K562 (cell line): ENCODE measurements at regions not wholly inside any gene's neighbourhood (a gene's known extent, or its start where the extent isn't known, plus 50 kb on each side); places are given as distances from the start of the nearest gene placed in this dataset.

Source experiments
- ATAC-seq: fragments of 200-7000 bp; cut with Tn5 transposase; 3 replicates; pipeline ENCODE4 v1.9.1; 2020; ENCODE audit warnings: moderate library complexity
- BruUV-seq: library from RNA; stranded (reverse); fragments of 400-500 nt; replicated peaks from 2 replicates; lab custom pipeline; 2021; lab: Mats Ljungman, UMichigan
- CTCF ChIA-PET: fragments of 300-600 bp; formaldehyde crosslinking; extraction: SDS; loops from one replicate; lab custom pipeline; 2021; ENCODE audit warnings: low intra/inter-chr PET ratio; lab: Yijun Ruan, JAX
- POLR2A ChIA-PET: fragments of 300-600, 350-650 bp; sonication (Branson Sonifier 250); formaldehyde crosslinking; extraction: SDS; loops from one replicate; lab custom pipeline; 2021; ENCODE audit warnings: antibody characterized with exemption, inconsistent platforms; lab: Yijun Ruan, JAX
- DNase-seq, 4 experiments: peaks; one replicate each; pipeline versions ENCODE4 v3.0.0 to v3.0.0-alpha.2; 2011 to 2018; ENCODE audit warnings: low spot score in 3 of 4, mixed read lengths in 3 of 4; ENCODE audit errors: extremely low read depth in 1 of 4
- FAIRE-seq: peaks from 2 replicates; lab custom pipeline; 2011; peaks lifted over from hg19 to GRCh38; lab: Jason Lieb, UNC
- H2AFZ ChIP-seq: 2 replicates; pipeline ENCODE4 v1.6.0; 2011; ENCODE audit warnings: low read depth, low read length, control low read depth, inconsistent platforms
- H3K27ac ChIP-seq: fragments of 200-600 bp; 3 replicates; pipeline ENCODE4 v1.8.0; 2011; ENCODE audit warnings: low read depth, mild to moderate bottlenecking, control low read depth, inconsistent platforms, low read length, moderate library complexity, mixed read lengths; ENCODE audit errors: extremely low read depth
- H3K27me3 ChIP-seq, 2 experiments: fragments of 300-600 bp in 1 of 2; 2 replicates in 1 of 2; 3 replicates in 1 of 2; pipeline versions ENCODE4 v1.6.0 to v1.8.0; 2011; ENCODE audit warnings: inconsistent platforms in 2 of 2, low read length in 2 of 2, mild to moderate bottlenecking in 1 of 2, mixed read lengths in 1 of 2, moderate library complexity in 1 of 2; ENCODE audit not compliant: control insufficient read depth in 2 of 2, insufficient read depth in 2 of 2
- H3K36me3 ChIP-seq: fragments of 300-600 bp; 3 replicates; pipeline ENCODE4 v1.8.0; 2011; ENCODE audit warnings: mild to moderate bottlenecking, low read length, inconsistent platforms; ENCODE audit not compliant: control insufficient read depth, insufficient read depth
- H3K4me1 ChIP-seq, 2 experiments: fragments of 200-600 bp in 1 of 2; replicated peaks in 1 of 2; 2 replicates in 1 of 2; 3 replicates in 1 of 2; pipeline versions ENCODE4 v1.5.1 to v1.8.0; 2011; ENCODE audit warnings: inconsistent platforms in 2 of 2, low read length in 2 of 2, mild to moderate bottlenecking in 1 of 2, mixed read lengths in 1 of 2, moderate library complexity in 1 of 2; ENCODE audit not compliant: control insufficient read depth in 2 of 2, insufficient read depth in 2 of 2
- H3K4me2 ChIP-seq: 2 replicates; pipeline ENCODE4 v1.6.1; 2011; ENCODE audit warnings: low read length, control low read depth, inconsistent platforms, mixed read lengths; ENCODE audit not compliant: insufficient read depth
- H3K4me3 ChIP-seq: fragments of 200-600 bp; sonication (generic), shearing (Covaris generic); 2 replicates; pipeline ENCODE4 v1.5.1; 2016; ENCODE audit warnings: control low read depth, inconsistent platforms
- H3K79me2 ChIP-seq: fragments of 200-600 bp; 3 replicates; pipeline ENCODE4 v1.8.0; 2011; ENCODE audit warnings: low read length, inconsistent platforms; ENCODE audit not compliant: control insufficient read depth, insufficient read depth
- H3K9ac ChIP-seq, 2 experiments: 2 replicates each; pipeline versions ENCODE4 v1.6.0 to v1.6.1; 2011; ENCODE audit warnings: low read depth in 2 of 2, low read length in 2 of 2, control low read depth in 1 of 2, inconsistent platforms in 1 of 2, mild to moderate bottlenecking in 1 of 2, mixed read lengths in 1 of 2; ENCODE audit not compliant: insufficient read depth in 1 of 2
- H3K9me1 ChIP-seq: one replicate; pipeline ENCODE4 v1.6.0; 2011; ENCODE audit warnings: inconsistent platforms, mild to moderate bottlenecking, low read length, moderate library complexity; ENCODE audit not compliant: control insufficient read depth, insufficient read depth
- H3K9me3 ChIP-seq: replicated peaks from 2 replicates; pipeline ENCODE4 v1.5.1; 2011; ENCODE audit warnings: low read depth, low read length, inconsistent platforms; ENCODE audit not compliant: control insufficient read depth, insufficient read depth
- H4K20me1 ChIP-seq: replicated peaks from 2 replicates; pipeline ENCODE4 v1.6.1; 2011; ENCODE audit warnings: low read length, inconsistent platforms, mixed read lengths; ENCODE audit not compliant: control insufficient read depth, insufficient read depth
- AFF1 ChIP-seq, 2 experiments: fragments of 450-650 bp; IDR thresholded peaks; 2 replicates each; pipeline ENCODE4 v1.6.1; 2018; ENCODE audit warnings: mild to moderate bottlenecking in 2 of 2, low read depth in 1 of 2; ENCODE audit not compliant: partially characterized antibody in 2 of 2
- ATF1 ChIP-seq, 2 experiments: fragments of 450-650 bp in 1 of 2; IDR thresholded peaks; 2 replicates each; pipeline ENCODE4 v1.6.1; 2016; ENCODE audit warnings: missing compliant biosample characterization in 1 of 2, missing genetic modification characterization in 1 of 2
- CTCFL ChIP-seq: IDR thresholded peaks from 2 replicates; pipeline ENCODE4 v1.6.1; 2011; ENCODE audit warnings: borderline replicate concordance, low read depth, mild to moderate bottlenecking, moderate library complexity, low read length; ENCODE audit not compliant: insufficient read depth, poor library complexity, severe bottlenecking
- DPF2 ChIP-seq: fragments of 450-650 bp; IDR thresholded peaks from 2 replicates; pipeline ENCODE4 v1.6.1; 2016
- HDAC1 ChIP-seq, 2 experiments: fragments of 450-650 bp; IDR thresholded peaks; 2 replicates each; pipeline ENCODE4 v1.6.1; 2016 to 2017; ENCODE audit warnings: inconsistent platforms in 1 of 2, mild to moderate bottlenecking in 1 of 2, moderate library complexity in 1 of 2
- RB1 ChIP-seq: fragments of 450-650 bp; IDR thresholded peaks from 2 replicates; pipeline ENCODE4 v1.6.1; 2017; ENCODE audit warnings: low read depth, mild to moderate bottlenecking
- SAFB2 ChIP-seq: fragments of 200-400 bp; formaldehyde crosslinking; IDR thresholded peaks from 2 replicates; pipeline ENCODE4 v1.6.1; 2018; ENCODE audit warnings: borderline replicate concordance, low read length, low read depth, moderate library complexity; ENCODE audit not compliant: severe bottlenecking
- SIN3A ChIP-seq, 2 experiments: fragments of 150-350 bp in 1 of 2; IDR thresholded peaks; 2 replicates each; pipeline ENCODE4 v1.6.1; 2011 to 2016; ENCODE audit warnings: borderline replicate concordance in 2 of 2, low read depth in 2 of 2, low read length in 2 of 2, mild to moderate bottlenecking in 2 of 2, moderate library complexity in 2 of 2; ENCODE audit not compliant: control insufficient read depth in 1 of 2
- TCF3 ChIP-seq: sonication (generic); formaldehyde crosslinking; IDR thresholded peaks from 2 replicates; pipeline ENCODE4 v1.4.0; 2020; ENCODE audit warnings: mild to moderate bottlenecking, missing genetic modification reagents
- ZNF253 ChIP-seq: fragments of 250-450 bp; sonication (Bioruptor Pico); conservative IDR thresholded peaks from 2 replicates; pipeline ENCODE4 v1.6.1; 2021; ENCODE audit warnings: mild to moderate bottlenecking
- ZNF347 ChIP-seq: fragments of 450-650 bp; formaldehyde crosslinking; IDR thresholded peaks from 2 replicates; pipeline ENCODE4 v1.4.0; 2020; ENCODE audit warnings: low read depth, mild to moderate bottlenecking, moderate library complexity
- ZNF79 ChIP-seq: fragments of 250-450 bp; sonication (Bioruptor Pico); IDR thresholded peaks from 2 replicates; pipeline ENCODE4 v1.4.0; 2020; ENCODE audit warnings: low read depth, mild to moderate bottlenecking, moderate library complexity
- WGBS: fragments of 100-300 bp; shearing (Covaris generic); methylation state at CpG from one replicate; pipeline ENCODE4 v1.1.6; 2016; ENCODE audit warnings: low coverage, mixed read lengths; ENCODE audit not compliant: insufficient coverage; ENCODE audit errors: missing lambda C conversion rate; 5-methylcytosine and 5-hydroxymethylcytosine counted together
- in situ Hi-C: fragments of 300-500 bp; cut with MboI; formaldehyde crosslinking; loops from 4 replicates; pipeline ENCODE4 v1.15.0; 2018; ENCODE audit warnings: inconsistent platforms, mixed read lengths
- intact Hi-C: fragments of 100-400 bp; cut with micrococcal nuclease; formaldehyde crosslinking; loops from 2 replicates; pipeline ENCODE4 v1.14.2; 2022
- TF ChIP-seq, protein P1 (sequence below): sonication (generic); formaldehyde crosslinking; IDR thresholded peaks from 2 replicates; pipeline ENCODE4 v1.8.1; 2023; ENCODE audit warnings: mild to moderate bottlenecking, missing genetic modification reagents, moderate library complexity
- TF ChIP-seq, protein P2 (sequence below): sonication (generic); formaldehyde crosslinking; IDR thresholded peaks from 2 replicates; pipeline ENCODE4 v1.8.1; 2023; ENCODE audit warnings: mild to moderate bottlenecking, missing genetic modification reagents

DNA sequence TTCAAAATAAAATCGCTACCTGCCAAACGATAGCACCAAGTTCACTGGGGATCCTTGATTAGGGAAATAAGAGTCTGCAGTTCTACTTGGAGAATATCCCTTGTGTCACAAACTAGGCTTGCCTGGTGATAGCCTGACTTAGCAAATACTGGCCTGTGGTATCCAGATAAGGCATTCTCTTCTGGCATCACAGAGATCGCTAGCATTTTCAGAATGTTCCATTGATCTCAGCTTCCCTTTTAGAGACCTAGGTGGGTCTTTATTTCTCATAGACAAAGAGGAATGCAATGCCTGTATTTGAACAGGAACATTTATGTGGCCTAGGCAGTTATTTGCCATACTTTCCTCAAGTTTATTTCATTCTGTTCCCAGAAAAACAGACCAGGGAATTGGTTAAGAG, 349.1 kb downstream of the STK39 start:
- Histone ChIP-seq H3K9ac (no peak overlapping the region), H3K4me2 (no peak overlapping the region), H2AFZ (no peak overlapping the region), H3K27ac (no peak overlapping the region), H3K4me1 (no peaks in the 10 kb centered on the region; a peak in 1 of 5 replicates), H3K79me2 (peaks cover 39% of the 10 kb centered on the region), H3K9me3 (peaks cover 13% of the 10 kb centered on the region), H4K20me1 (no peaks in the 10 kb centered on the region), H3K27me3 (no peaks in the 10 kb centered on the region), H3K9me1 (no peaks in the 10 kb centered on the region), H3K36me3 (peaks cover 95% of the 10 kb centered on the region), H3K4me3 (no peak overlapping the region)
- WGBS, result 52% methylated on average over 3 of the region's 3 CpGs
- in situ Hi-C loops, result no loop called here
- intact Hi-C loops, result no loop called here
- CTCF ChIA-PET, result no interaction called here
- BruUV-seq, result no TSS peak
- FAIRE-seq (peak; percentile 15), ATAC-seq (peak; percentile 74), DNase-seq (peak in 3 of 4 experiments; percentile 19 to 50 (median 35))
- POLR2A ChIA-PET, result interaction anchor here (1.5 kb wide), 1 partner anchor 43 kb away, joined by 6 read pairs; no protein-coding TSS in a partner anchor
- TF ChIP-seq SIN3A (IDR thresholded peaks at IDR 0.05; ENCODE audit: borderline replicate concordance in 2 of 2, control insufficient read depth in 1 of 2, low read depth in 2 of 2, low read length in 2 of 2) (no peak), ZNF79 (CRISPR knock-in tag) (no peak), DPF2 (peak; percentile 59; the same call in 1 of the 2 replicates), HDAC1 (IDR thresholded peaks at IDR 0.05) (no peak), ZNF347 (CRISPR knock-in tag) (no peak), RB1 (no peak), AFF1 (IDR thresholded peaks at IDR 0.05; ENCODE audit: low read depth in 1 of 2, partially characterized antibody in 2 of 2) (no peak), ZNF253 (CRISPR knock-in tag) (no peak), TCF3 (CRISPR knock-in tag) (peak; percentile 74), SAFB2 (no peak), CTCFL (no peak), ATF1 (CRISPR knock-in tag; IDR thresholded peaks at IDR 0.05) (no peak), ATF1 (tag; IDR thresholded peaks at IDR 0.05) (no peak)
- TF ChIP-seq, protein P1, sequence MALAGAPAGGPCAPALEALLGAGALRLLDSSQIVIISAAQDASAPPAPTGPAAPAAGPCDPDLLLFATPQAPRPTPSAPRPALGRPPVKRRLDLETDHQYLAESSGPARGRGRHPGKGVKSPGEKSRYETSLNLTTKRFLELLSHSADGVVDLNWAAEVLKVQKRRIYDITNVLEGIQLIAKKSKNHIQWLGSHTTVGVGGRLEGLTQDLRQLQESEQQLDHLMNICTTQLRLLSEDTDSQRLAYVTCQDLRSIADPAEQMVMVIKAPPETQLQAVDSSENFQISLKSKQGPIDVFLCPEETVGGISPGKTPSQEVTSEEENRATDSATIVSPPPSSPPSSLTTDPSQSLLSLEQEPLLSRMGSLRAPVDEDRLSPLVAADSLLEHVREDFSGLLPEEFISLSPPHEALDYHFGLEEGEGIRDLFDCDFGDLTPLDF (CRISPR knock-in tag), result no peak
- TF ChIP-seq, protein P2, sequence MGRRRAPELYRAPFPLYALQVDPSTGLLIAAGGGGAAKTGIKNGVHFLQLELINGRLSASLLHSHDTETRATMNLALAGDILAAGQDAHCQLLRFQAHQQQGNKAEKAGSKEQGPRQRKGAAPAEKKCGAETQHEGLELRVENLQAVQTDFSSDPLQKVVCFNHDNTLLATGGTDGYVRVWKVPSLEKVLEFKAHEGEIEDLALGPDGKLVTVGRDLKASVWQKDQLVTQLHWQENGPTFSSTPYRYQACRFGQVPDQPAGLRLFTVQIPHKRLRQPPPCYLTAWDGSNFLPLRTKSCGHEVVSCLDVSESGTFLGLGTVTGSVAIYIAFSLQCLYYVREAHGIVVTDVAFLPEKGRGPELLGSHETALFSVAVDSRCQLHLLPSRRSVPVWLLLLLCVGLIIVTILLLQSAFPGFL (CRISPR knock-in tag), result no peak
